ENCODE measurements at regions not wholly inside any gene's neighbourhood (a gene's known extent, or its start where the extent isn't known, plus 50 kb on each side); places are given as distances from the start of the nearest gene placed in this dataset.

DNA sequence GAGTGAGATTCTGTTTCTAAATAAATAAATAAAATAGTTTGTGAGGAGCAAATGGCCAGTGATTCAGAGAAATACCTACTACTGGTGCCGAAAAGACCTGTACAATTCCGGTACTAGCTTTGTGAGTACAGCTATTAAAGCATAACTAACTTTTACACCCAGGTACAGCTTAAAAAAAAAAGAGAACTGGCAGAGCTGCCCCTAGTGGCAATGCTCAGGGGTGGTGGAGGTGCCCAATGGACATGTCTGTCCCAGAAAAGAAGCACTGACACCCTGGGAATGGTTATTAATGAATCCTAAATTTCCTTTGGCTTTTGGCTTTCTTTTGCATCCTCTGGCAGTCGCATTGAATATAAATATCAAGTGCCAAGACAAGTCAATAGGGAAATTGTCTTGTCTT lies 87.0 kb downstream of the LIPG start:
- peak overlapping the region in 2 of 3 experiments; percentile 6 to 36 for H3K27ac Mint-ChIP-seq

More for the DNA sequence above, 87.0 kb downstream of the LIPG start:
- TF ChIP-seq, protein P1, sequence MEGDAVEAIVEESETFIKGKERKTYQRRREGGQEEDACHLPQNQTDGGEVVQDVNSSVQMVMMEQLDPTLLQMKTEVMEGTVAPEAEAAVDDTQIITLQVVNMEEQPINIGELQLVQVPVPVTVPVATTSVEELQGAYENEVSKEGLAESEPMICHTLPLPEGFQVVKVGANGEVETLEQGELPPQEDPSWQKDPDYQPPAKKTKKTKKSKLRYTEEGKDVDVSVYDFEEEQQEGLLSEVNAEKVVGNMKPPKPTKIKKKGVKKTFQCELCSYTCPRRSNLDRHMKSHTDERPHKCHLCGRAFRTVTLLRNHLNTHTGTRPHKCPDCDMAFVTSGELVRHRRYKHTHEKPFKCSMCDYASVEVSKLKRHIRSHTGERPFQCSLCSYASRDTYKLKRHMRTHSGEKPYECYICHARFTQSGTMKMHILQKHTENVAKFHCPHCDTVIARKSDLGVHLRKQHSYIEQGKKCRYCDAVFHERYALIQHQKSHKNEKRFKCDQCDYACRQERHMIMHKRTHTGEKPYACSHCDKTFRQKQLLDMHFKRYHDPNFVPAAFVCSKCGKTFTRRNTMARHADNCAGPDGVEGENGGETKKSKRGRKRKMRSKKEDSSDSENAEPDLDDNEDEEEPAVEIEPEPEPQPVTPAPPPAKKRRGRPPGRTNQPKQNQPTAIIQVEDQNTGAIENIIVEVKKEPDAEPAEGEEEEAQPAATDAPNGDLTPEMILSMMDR (IDR thresholded peaks at IDR 0.05; ENCODE audit: unreplicated experiment in 3 of 3): peak in 1 of 3 experiments; percentile 13
- Mint-ChIP-seq H3K36me3 (ENCODE audit: low read depth) (no peaks in the 10 kb centered on the region), H3K27me3 (ENCODE audit: low read depth) (no peaks in the 10 kb centered on the region), H3K4me3 (no peak overlapping the region), H3K4me1 (peaks cover 45% of the 10 kb centered on the region), H3K9me3 (no peaks in the 10 kb centered on the region)
